ENCODE measurements at regions not wholly inside any gene's neighbourhood (a gene's known extent, or its start where the extent isn't known, plus 50 kb on each side); places are given as distances from the start of the nearest gene placed in this dataset.

GRCh38 chr2:129798301-129798581 lies 181.2 kb upstream of the RAB6C start:
- no peak for DNase-seq (ENCODE audit: low spot score in 2 of 2)
- H3K27ac ChIP-seq, result no peak overlapping the region
- H3K9me3 ChIP-seq, result no peaks in the 10 kb centered on the region
- no peak overlapping the region for H3K4me3 ChIP-seq
- intact Hi-C loops (cut with DNase I), result no loop called here
- no peak for TF ChIP-seq CTCF (IDR thresholded peaks at IDR 0.05)
- H3K27me3 ChIP-seq, result no peaks in the 10 kb centered on the region
- no peaks in the 10 kb centered on the region for H3K36me3 ChIP-seq
- no peaks in the 10 kb centered on the region for H3K4me1 ChIP-seq

GRCh38 chr2:129798626-129799025 lies 180.8 kb upstream of the RAB6C start:
- H3K27me3 ChIP-seq, result no peaks in the 10 kb centered on the region
- H3K4me3 ChIP-seq, result no peak overlapping the region
- no peak for TF ChIP-seq CTCF (IDR thresholded peaks at IDR 0.05)
- H3K4me1 ChIP-seq, result no peaks in the 10 kb centered on the region
- intact Hi-C loops (cut with DNase I), result no loop called here
- no peaks in the 10 kb centered on the region for H3K36me3 ChIP-seq
- DNase-seq (ENCODE audit: low spot score in 2 of 2), result no peak
- no peak overlapping the region for H3K27ac ChIP-seq
- no peaks in the 10 kb centered on the region for H3K9me3 ChIP-seq

- Histone ChIP-seq H3K27me3 (no peaks in the 10 kb centered on the region), H3K36me3 (no peaks in the 10 kb centered on the region), H3K9me3 (no peaks in the 10 kb centered on the region), H3K4me3 (no peak overlapping the region), H3K27ac (no peak overlapping the region), H3K4me1 (no peaks in the 10 kb centered on the region)
- intact Hi-C loops (cut with DNase I), result no loop called here
- DNase-seq (ENCODE audit: low spot score in 2 of 2), result no peak
- TF ChIP-seq CTCF (IDR thresholded peaks at IDR 0.05), result no peak
Observed at GRCh38 chr2:129799036-129799958, 180.2 kb upstream of the RAB6C start.

GRCh38 chr2:129800285-129800684 lies 179.2 kb upstream of the RAB6C start:
- H3K27ac ChIP-seq, result no peak overlapping the region
- intact Hi-C loops (cut with DNase I), result no loop called here
- TF ChIP-seq CTCF (IDR thresholded peaks at IDR 0.05), result no peak
- no peak overlapping the region for H3K4me3 ChIP-seq
- H3K9me3 ChIP-seq, result no peaks in the 10 kb centered on the region
- no peaks in the 10 kb centered on the region for H3K36me3 ChIP-seq
- no peaks in the 10 kb centered on the region for H3K4me1 ChIP-seq
- no peak for DNase-seq (ENCODE audit: low spot score in 2 of 2)
- H3K27me3 ChIP-seq, result no peaks in the 10 kb centered on the region

GRCh38 chr2:129800686-129801085 lies 178.8 kb upstream of the RAB6C start:
- Histone ChIP-seq H3K4me3 (no peak overlapping the region), H3K27me3 (no peaks in the 10 kb centered on the region), H3K27ac (no peak overlapping the region), H3K36me3 (no peaks in the 10 kb centered on the region), H3K9me3 (no peaks in the 10 kb centered on the region), H3K4me1 (no peaks in the 10 kb centered on the region)
- intact Hi-C loops (cut with DNase I), result no loop called here
- no peak for TF ChIP-seq CTCF (IDR thresholded peaks at IDR 0.05)
- DNase-seq (ENCODE audit: low spot score in 2 of 2), result no peak
